Activated CD4-positive, alpha-beta memory T cell treated with anti-CD3 and anti-CD28 coated beads for 36 hours (primary cell): ENCODE measurements at regions not wholly inside any gene's neighbourhood (a gene's known extent, or its start where the extent isn't known, plus 50 kb on each side); places are given as distances from the start of the nearest gene placed in this dataset.

Source experiments
- CTCF ChIA-PET: fragments of 350-600 bp; sonication (Branson Sonifier 250); formaldehyde crosslinking; loops from one replicate; lab custom pipeline; 2021; ENCODE audit warnings: antibody characterized with exemption, inconsistent platforms; lab: Charles Lee
- POLR2A ChIA-PET: fragments of 350-600 bp; sonication (Branson Sonifier 250); formaldehyde crosslinking; loops from one replicate; lab custom pipeline; 2021; ENCODE audit warnings: antibody characterized with exemption; lab: Charles Lee
- DNase-seq: peaks from one replicate; pipeline ENCODE4 v3.0.0-alpha.2; 2020
- H3K27ac Mint-ChIP-seq: one replicate; pipeline ENCODE4 v1.8.0; 2021; ENCODE audit warnings: mixed read lengths
- H3K27me3 Mint-ChIP-seq: one replicate; pipeline ENCODE4 v1.8.0; 2021; ENCODE audit warnings: mixed read lengths
- H3K36me3 Mint-ChIP-seq: one replicate; pipeline ENCODE4 v1.8.0; 2021; ENCODE audit warnings: mixed read lengths
- H3K4me1 Mint-ChIP-seq: one replicate; pipeline ENCODE4 v1.8.0; 2021; ENCODE audit warnings: low read depth, mixed read lengths
- H3K4me3 Mint-ChIP-seq: one replicate; pipeline ENCODE4 v1.8.0; 2021; ENCODE audit warnings: mild to moderate bottlenecking, mixed read lengths
- H3K9me3 Mint-ChIP-seq: one replicate; pipeline ENCODE4 v1.8.0; 2021; ENCODE audit warnings: mixed read lengths
- intact Hi-C: fragments of 100-400 bp; cut with micrococcal nuclease; formaldehyde crosslinking; loops from one replicate; pipeline ENCODE4 v1.15.1; 2023

GRCh38 chr15:94700211-94700610 is 468.9 kb downstream of the MCTP2 start:
- no peaks in the 10 kb centered on the region for H3K9me3 Mint-ChIP-seq
- H3K4me3 Mint-ChIP-seq = no peak overlapping the region
- H3K4me1 Mint-ChIP-seq = no peaks in the 10 kb centered on the region
- H3K36me3 Mint-ChIP-seq = no peaks in the 10 kb centered on the region
- no peak for DNase-seq
- ChIA-PET POLR2A (no interaction called here), CTCF (no interaction called here)
- H3K27ac Mint-ChIP-seq = no peak overlapping the region
- intact Hi-C loops = no loop called here
- H3K27me3 Mint-ChIP-seq = no peaks in the 10 kb centered on the region

GRCh38 chr15:94701281-94701985 is 470.1 kb downstream of the MCTP2 start:
- H3K9me3 Mint-ChIP-seq = peaks cover 1% of the 10 kb centered on the region
- no peak overlapping the region for H3K27ac Mint-ChIP-seq
- H3K36me3 Mint-ChIP-seq = no peaks in the 10 kb centered on the region
- DNase-seq = no peak
- intact Hi-C loops = no loop called here
- no peaks in the 10 kb centered on the region for H3K4me1 Mint-ChIP-seq
- POLR2A ChIA-PET = no interaction called here
- CTCF ChIA-PET = no interaction called here
- no peak overlapping the region for H3K4me3 Mint-ChIP-seq
- H3K27me3 Mint-ChIP-seq = no peaks in the 10 kb centered on the region

- POLR2A ChIA-PET = no interaction called here
- Mint-ChIP-seq H3K9me3 (peaks cover 2% of the 10 kb centered on the region), H3K27me3 (no peaks in the 10 kb centered on the region), H3K4me1 (no peaks in the 10 kb centered on the region), H3K36me3 (no peaks in the 10 kb centered on the region), H3K4me3 (no peak overlapping the region), H3K27ac (no peak overlapping the region)
- DNase-seq = no peak
- intact Hi-C loops = no loop called here
- CTCF ChIA-PET = no interaction called here
Measured at GRCh38 chr15:94703596-94703995, 472.2 kb downstream of the MCTP2 start.

GRCh38 chr15:94704421-94704820 is 473.1 kb downstream of the MCTP2 start:
- Mint-ChIP-seq H3K4me1 (no peaks in the 10 kb centered on the region), H3K9me3 (peaks cover 2% of the 10 kb centered on the region), H3K36me3 (no peaks in the 10 kb centered on the region), H3K4me3 (no peak overlapping the region), H3K27ac (no peak overlapping the region), H3K27me3 (no peaks in the 10 kb centered on the region)
- POLR2A ChIA-PET = no interaction called here
- no peak for DNase-seq
- CTCF ChIA-PET = no interaction called here
- intact Hi-C loops = no loop called here

GRCh38 chr15:94704946-94705345 is 473.6 kb downstream of the MCTP2 start:
- H3K27ac Mint-ChIP-seq = no peak overlapping the region
- H3K27me3 Mint-ChIP-seq = no peaks in the 10 kb centered on the region
- no peak overlapping the region for H3K4me3 Mint-ChIP-seq
- DNase-seq = no peak
- peaks cover 2% of the 10 kb centered on the region for H3K9me3 Mint-ChIP-seq
- H3K36me3 Mint-ChIP-seq = no peaks in the 10 kb centered on the region
- CTCF ChIA-PET = no interaction called here
- intact Hi-C loops = no loop called here
- H3K4me1 Mint-ChIP-seq = no peaks in the 10 kb centered on the region
- POLR2A ChIA-PET = no interaction called here

GRCh38 chr15:94709319-94709718 is 478.0 kb downstream of the MCTP2 start:
- H3K4me3 Mint-ChIP-seq = no peak overlapping the region
- H3K9me3 Mint-ChIP-seq = peaks cover 2% of the 10 kb centered on the region
- no peak for DNase-seq
- no peaks in the 10 kb centered on the region for H3K36me3 Mint-ChIP-seq
- no peaks in the 10 kb centered on the region for H3K4me1 Mint-ChIP-seq
- POLR2A ChIA-PET = no interaction called here
- CTCF ChIA-PET = no interaction called here
- intact Hi-C loops = no loop called here
- H3K27ac Mint-ChIP-seq = no peak overlapping the region
- no peaks in the 10 kb centered on the region for H3K27me3 Mint-ChIP-seq

GRCh38 chr15:94722024-94722636 is 490.8 kb downstream of the MCTP2 start:
- ChIA-PET CTCF (no interaction called here), POLR2A (no interaction called here)
- no peaks in the 10 kb centered on the region for H3K4me1 Mint-ChIP-seq

GRCh38 chr15:94723801-94724200 is 492.4 kb downstream of the MCTP2 start:
- CTCF ChIA-PET = interaction anchor here (1.2 kb wide), 1 partner anchor 141 kb away, joined by 3 read pairs; no protein-coding TSS in a partner anchor
- Mint-ChIP-seq H3K27ac (no peak overlapping the region), H3K27me3 (peaks cover 2% of the 10 kb centered on the region), H3K9me3 (no peaks in the 10 kb centered on the region), H3K36me3 (no peaks in the 10 kb centered on the region), H3K4me1 (no peaks in the 10 kb centered on the region), H3K4me3 (no peak overlapping the region)
- no peak for DNase-seq
- POLR2A ChIA-PET = interaction anchor here (0.6 kb wide), 1 partner anchor 329 kb away, joined by 3 read pairs; no protein-coding TSS in a partner anchor
- intact Hi-C loops = no loop called here

More at GRCh38 chr15:94722024-94722636, 490.8 kb downstream of the MCTP2 start:
- Mint-ChIP-seq H3K9me3 (no peaks in the 10 kb centered on the region), H3K36me3 (no peaks in the 10 kb centered on the region), H3K27ac (no peak overlapping the region), H3K27me3 (peaks cover 2% of the 10 kb centered on the region), H3K4me3 (no peak overlapping the region)
- intact Hi-C loops = no loop called here
- DNase-seq = no peak

- intact Hi-C loops = no loop called here
- no peaks in the 10 kb centered on the region for H3K36me3 Mint-ChIP-seq
- H3K27me3 Mint-ChIP-seq = no peaks in the 10 kb centered on the region
- ChIA-PET CTCF (no interaction called here), POLR2A (no interaction called here)
- no peak for DNase-seq
- no peaks in the 10 kb centered on the region for H3K4me1 Mint-ChIP-seq
- H3K9me3 Mint-ChIP-seq = no peaks in the 10 kb centered on the region
- no peak overlapping the region for H3K4me3 Mint-ChIP-seq
- H3K27ac Mint-ChIP-seq = no peak overlapping the region
Measured at GRCh38 chr15:94731286-94731685, 499.9 kb downstream of the MCTP2 start.

- no peaks in the 10 kb centered on the region for H3K36me3 Mint-ChIP-seq
- no peaks in the 10 kb centered on the region for H3K4me1 Mint-ChIP-seq
- no peak overlapping the region for H3K4me3 Mint-ChIP-seq
- no peaks in the 10 kb centered on the region for H3K27me3 Mint-ChIP-seq
- no peaks in the 10 kb centered on the region for H3K9me3 Mint-ChIP-seq
- CTCF ChIA-PET = no interaction called here
- POLR2A ChIA-PET = no interaction called here
- DNase-seq = no peak
- no peak overlapping the region for H3K27ac Mint-ChIP-seq
- intact Hi-C loops = no loop called here
Measured at GRCh38 chr15:94734460-94734859, 503.1 kb downstream of the MCTP2 start.

GRCh38 chr15:94736236-94736635 is 504.9 kb downstream of the MCTP2 start:
- no peak overlapping the region for H3K27ac Mint-ChIP-seq
- intact Hi-C loops = no loop called here
- no peaks in the 10 kb centered on the region for H3K36me3 Mint-ChIP-seq
- ChIA-PET POLR2A (no interaction called here), CTCF (no interaction called here)
- H3K4me3 Mint-ChIP-seq = no peak overlapping the region
- no peak for DNase-seq
- H3K27me3 Mint-ChIP-seq = no peaks in the 10 kb centered on the region
- no peaks in the 10 kb centered on the region for H3K4me1 Mint-ChIP-seq
- no peaks in the 10 kb centered on the region for H3K9me3 Mint-ChIP-seq

GRCh38 chr15:94739639-94740038 is 508.3 kb downstream of the MCTP2 start:
- Mint-ChIP-seq H3K4me1 (no peaks in the 10 kb centered on the region), H3K27ac (no peak overlapping the region), H3K27me3 (no peaks in the 10 kb centered on the region), H3K9me3 (no peaks in the 10 kb centered on the region), H3K4me3 (no peak overlapping the region), H3K36me3 (no peaks in the 10 kb centered on the region)
- no peak for DNase-seq
- ChIA-PET CTCF (no interaction called here), POLR2A (no interaction called here)
- intact Hi-C loops = no loop called here

GRCh38 chr15:94740469-94740868 is 509.1 kb downstream of the MCTP2 start:
- CTCF ChIA-PET = no interaction called here
- no peak for DNase-seq
- intact Hi-C loops = no loop called here
- POLR2A ChIA-PET = no interaction called here
- Mint-ChIP-seq H3K27me3 (no peaks in the 10 kb centered on the region), H3K4me1 (no peaks in the 10 kb centered on the region), H3K9me3 (no peaks in the 10 kb centered on the region), H3K27ac (no peak overlapping the region), H3K4me3 (no peak overlapping the region), H3K36me3 (no peaks in the 10 kb centered on the region)
